Adrenal gland (tissue), 9 donors: ENCODE measurements at regions not wholly inside any gene's neighbourhood (a gene's known extent, or its start where the extent isn't known, plus 50 kb on each side); places are given as distances from the start of the nearest gene placed in this dataset.
"Not testable (repeated sequence)": the region's sequence is repeated elsewhere in the genome, so short reads cannot be mapped to it uniquely, and the experiment has no call there.

Experiments used
- DNase-seq, 7 donors: peaks; one replicate each; pipeline ENCODE4 v3.0.0-alpha.2; 2019 to 2020
- H3K27ac ChIP-seq, 5 donors: fragments of 200-600 bp; sonication (generic) in 4 of 5; 1 replicate in 3 of 5; 2 replicates in 2 of 5; pipeline versions ENCODE4 v1.5.1 to v1.8.0; 2016 to 2020; ENCODE audit warnings: mild to moderate bottlenecking in 1 of 5
- H3K27me3 ChIP-seq: fragments of 200-600 bp; 2 replicates; pipeline ENCODE4 v1.8.0; 2021
- H3K36me3 ChIP-seq, 2 donors: fragments of 200-600 bp; replicated peaks in 1 of 2; 1 replicate in 1 of 2; 2 replicates in 1 of 2; pipeline versions ENCODE4 v1.5.1 to v1.8.0; 2018 to 2022
- H3K4me1 ChIP-seq, 2 donors: fragments of 200-600 bp; replicated peaks in 1 of 2; 1 replicate in 1 of 2; 2 replicates in 1 of 2; pipeline versions ENCODE4 v1.5.1 to v1.8.0; 2018 to 2021
- H3K4me3 ChIP-seq, 4 donors: fragments of 200-600 bp; sonication (generic) in 3 of 4; one replicate each; pipeline ENCODE4 v1.5.1; 2016 to 2018
- H3K9me3 ChIP-seq, 3 donors: fragments of 200-600 bp; sonication (generic) in 1 of 3; replicated peaks in 1 of 3; 1 replicate in 2 of 3; 2 replicates in 1 of 3; pipeline versions ENCODE4 v1.5.1 to v1.8.0; 2016 to 2021
- POLR2A ChIP-seq, 2 donors: fragments of 450-650 bp; IDR thresholded peaks; one replicate each; pipeline ENCODE4 v1.6.1; 2017; ENCODE audit warnings: antibody characterized with exemption in 2 of 2, mild to moderate bottlenecking in 2 of 2, moderate library complexity in 1 of 2
- whole genome bisulfite sequencing, 4 donors: extraction: QIAGEN DNeasy Blood & Tissue Kit in 2 of 4; methylation state at CpG; one replicate each; pipeline versions ENCODE4 v1.1.5 to v1.1.7; 2013 to 2017; 5-methylcytosine and 5-hydroxymethylcytosine counted together
- intact Hi-C, 2 donors: fragments of 100-400 bp; cut with DNase I; formaldehyde crosslinking; loops; one replicate each; pipeline versions ENCODE4 v1.14.1 to v1.15.0; 2022 to 2023
- TF ChIP-seq, protein P1 (sequence below), 6 experiments: fragments of 450-650 bp in 4 of 6; fragments of 200-600 bp in 2 of 6; sonication (generic) in 1 of 6; IDR thresholded peaks; 1 replicate in 5 of 6; 2 replicates in 1 of 6; pipeline versions ENCODE4 v1.5.1 to v1.8.0; 2016 to 2021; ENCODE audit warnings: antibody characterized with exemption in 6 of 6, mild to moderate bottlenecking in 2 of 6, moderate library complexity in 1 of 6
- donor health status: healthy with polysubstance abuse.
- donor health status: Bipolar disorder and iron deficiency.
- donor health status: DM: yes; HTN: yes; CAD: no.
- donor health status: DM: no; HTN: no; CAD: no.
- donor health status: DM: no; HTN: no; CAD: no.

DNA sequence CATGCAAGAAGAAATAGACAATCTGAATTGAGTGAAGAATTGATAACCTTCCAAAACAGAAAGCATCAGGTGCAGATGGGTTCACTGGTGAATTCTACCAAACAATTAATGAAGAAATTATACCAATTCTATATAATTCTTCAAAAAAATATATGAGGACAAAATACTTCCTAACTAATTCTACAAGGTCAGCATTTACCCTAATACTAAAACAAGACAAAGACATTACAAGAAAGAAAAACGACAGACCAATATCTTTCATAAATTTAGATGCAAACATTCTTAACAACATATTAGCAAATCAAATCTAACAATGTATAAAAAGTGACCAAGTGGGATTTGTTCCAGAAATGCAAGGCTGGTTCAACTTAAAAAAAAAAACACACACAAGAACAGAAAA lies 183.9 kb downstream of the BARX1 start:
- no peak overlapping the region for H3K4me3 ChIP-seq
- peaks cover 0 to 3% (median 0%) of the 10 kb centered on the region in 3 donors for H3K9me3 ChIP-seq
- intact Hi-C loops, result no loop called here
- no peaks in the 10 kb centered on the region for H3K27me3 ChIP-seq
- WGBS, 4 donors, result 61 to 82% (median 65%) methylated on average over 1 of the region's 1 CpG
- TF ChIP-seq, protein P1, sequence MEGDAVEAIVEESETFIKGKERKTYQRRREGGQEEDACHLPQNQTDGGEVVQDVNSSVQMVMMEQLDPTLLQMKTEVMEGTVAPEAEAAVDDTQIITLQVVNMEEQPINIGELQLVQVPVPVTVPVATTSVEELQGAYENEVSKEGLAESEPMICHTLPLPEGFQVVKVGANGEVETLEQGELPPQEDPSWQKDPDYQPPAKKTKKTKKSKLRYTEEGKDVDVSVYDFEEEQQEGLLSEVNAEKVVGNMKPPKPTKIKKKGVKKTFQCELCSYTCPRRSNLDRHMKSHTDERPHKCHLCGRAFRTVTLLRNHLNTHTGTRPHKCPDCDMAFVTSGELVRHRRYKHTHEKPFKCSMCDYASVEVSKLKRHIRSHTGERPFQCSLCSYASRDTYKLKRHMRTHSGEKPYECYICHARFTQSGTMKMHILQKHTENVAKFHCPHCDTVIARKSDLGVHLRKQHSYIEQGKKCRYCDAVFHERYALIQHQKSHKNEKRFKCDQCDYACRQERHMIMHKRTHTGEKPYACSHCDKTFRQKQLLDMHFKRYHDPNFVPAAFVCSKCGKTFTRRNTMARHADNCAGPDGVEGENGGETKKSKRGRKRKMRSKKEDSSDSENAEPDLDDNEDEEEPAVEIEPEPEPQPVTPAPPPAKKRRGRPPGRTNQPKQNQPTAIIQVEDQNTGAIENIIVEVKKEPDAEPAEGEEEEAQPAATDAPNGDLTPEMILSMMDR (IDR thresholded peaks at IDR 0.05), result no peak
- TF ChIP-seq POLR2A (IDR thresholded peaks at IDR 0.05), result no peak
- H3K36me3 ChIP-seq, result no peaks in the 10 kb centered on the region
- H3K27ac ChIP-seq, result no peak overlapping the region
- H3K4me1 ChIP-seq, result no peaks in the 10 kb centered on the region
- DNase-seq, result no peak

DNA sequence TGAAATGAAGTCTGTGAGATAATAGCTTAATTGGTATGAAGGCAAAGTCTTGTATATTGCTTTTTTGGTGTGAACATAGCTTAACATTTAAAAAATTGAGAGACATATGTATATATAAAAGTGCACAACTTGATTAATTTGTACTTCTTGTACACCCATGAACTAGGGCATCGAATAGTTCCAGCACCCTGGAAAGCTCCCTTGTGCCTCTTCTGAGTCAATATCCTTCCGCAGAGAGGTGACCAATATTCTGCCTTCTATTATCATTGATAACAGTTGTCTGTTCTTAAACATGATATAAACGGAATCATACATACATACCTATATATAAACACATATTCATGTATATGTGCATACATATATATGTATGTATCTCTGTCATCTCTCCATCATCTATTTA lies 185.4 kb downstream of the PHF2 start:
- H3K4me3 ChIP-seq, result no peak overlapping the region
- H3K27me3 ChIP-seq, result no peaks in the 10 kb centered on the region
- peaks cover 0 to 8% (median 0%) of the 10 kb centered on the region in 3 donors for H3K9me3 ChIP-seq
- intact Hi-C loops, result no loop called here
- no peak overlapping the region for H3K27ac ChIP-seq
- TF ChIP-seq, protein P1 (IDR thresholded peaks at IDR 0.05), result no peak
- H3K4me1 ChIP-seq, result no peaks in the 10 kb centered on the region
- DNase-seq, result no peak
- no peaks in the 10 kb centered on the region for H3K36me3 ChIP-seq
- 67 to 72% (median 71%) methylated on average over 3 of the region's 3 CpGs for WGBS, 4 donors

DNA sequence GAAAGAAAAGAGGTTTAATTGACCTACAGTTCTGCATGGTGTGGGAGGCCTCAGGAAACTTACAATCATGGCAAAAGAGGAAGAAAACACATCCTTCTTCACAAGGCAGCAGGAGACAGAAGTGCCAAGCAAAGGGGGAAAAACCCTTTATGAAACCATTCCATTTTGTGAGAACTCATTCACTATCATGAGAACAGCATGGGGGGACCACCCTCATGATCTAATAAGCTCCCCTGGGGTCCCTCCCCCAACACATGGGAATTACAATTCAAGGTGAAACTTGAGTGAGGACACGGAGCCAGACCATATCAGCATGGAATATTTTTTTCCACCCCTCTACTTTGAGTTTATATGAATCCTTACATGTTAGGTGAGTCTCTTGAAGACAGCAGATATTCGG lies 173.7 kb downstream of the PHF2 start:
- Histone ChIP-seq H3K27me3 (no peaks in the 10 kb centered on the region), H3K9me3 (peaks cover 0 to 19% (median 0%) of the 10 kb centered on the region in 3 donors), H3K4me3 (no peak overlapping the region), H3K36me3 (no peaks in the 10 kb centered on the region), H3K4me1 (no peaks in the 10 kb centered on the region), H3K27ac (no peak overlapping the region)
- no peak for DNase-seq
- intact Hi-C loops, result no loop called here
- 64 to 78% (median 65%) methylated on average over 2 of the region's 2 CpGs for WGBS, 4 donors
- no peak for TF ChIP-seq POLR2A (IDR thresholded peaks at IDR 0.05)
- TF ChIP-seq, protein P1 (IDR thresholded peaks at IDR 0.05), result no peak

DNA sequence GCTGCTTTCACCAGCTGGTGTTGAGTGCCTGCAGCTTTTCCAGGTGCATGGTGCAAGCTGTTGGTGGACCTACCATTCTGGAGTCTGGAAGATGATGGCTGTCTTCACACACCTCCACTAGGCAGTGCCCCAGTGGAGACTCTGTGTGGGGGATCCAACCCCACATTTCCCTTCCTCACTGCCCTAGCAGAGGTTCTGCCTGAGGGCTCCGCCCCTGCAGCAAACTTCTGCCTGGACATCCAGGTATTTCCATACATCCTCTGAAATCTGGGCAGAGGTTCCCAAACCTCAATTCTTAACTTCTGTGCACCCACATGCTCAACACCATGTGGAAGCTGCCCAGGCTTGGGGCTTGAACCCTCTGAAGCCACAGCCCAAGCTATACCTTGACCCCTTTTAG lies 172.4 kb downstream of the PHF2 start:
- peaks cover 0 to 19% (median 0%) of the 10 kb centered on the region in 3 donors for H3K9me3 ChIP-seq
- H3K4me3 ChIP-seq, H3K27ac ChIP-seq, H3K4me1 ChIP-seq, intact Hi-C loops, H3K36me3 ChIP-seq, DNase-seq, H3K27me3 ChIP-seq: not testable (repeated sequence)
- WGBS, 4 donors, result 83 to 100% (median 96%) methylated on average over 1 of the region's 1 CpG; no CpG with 5 or more reads in 1 of the 4 donors

DNA sequence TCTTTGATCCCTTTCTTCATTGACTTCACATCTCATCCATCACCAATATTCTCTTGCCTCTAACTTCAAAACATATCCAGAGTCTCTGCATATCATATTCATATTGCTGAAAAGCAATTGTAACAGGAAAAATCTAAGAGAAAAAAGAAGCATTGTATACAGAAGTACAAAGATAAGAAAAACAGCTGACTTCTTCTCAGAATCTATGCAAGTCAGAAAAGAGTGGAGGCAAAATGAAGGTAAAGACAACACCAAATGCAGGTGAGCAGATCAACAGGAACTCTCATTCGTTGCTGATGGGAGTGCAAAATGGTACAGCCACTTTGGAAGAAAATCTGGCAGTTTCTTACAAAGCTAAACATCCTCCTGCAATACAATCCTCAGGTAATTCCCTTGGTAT lies 155.6 kb downstream of the PHF2 start:
- intact Hi-C loops, result no loop called here
- Histone ChIP-seq H3K27me3 (peaks cover 24% of the 10 kb centered on the region), H3K4me1 (no peaks in the 10 kb centered on the region), H3K36me3 (no peaks in the 10 kb centered on the region), H3K9me3 (no peaks in the 10 kb centered on the region), H3K4me3 (no peak overlapping the region), H3K27ac (no peak overlapping the region)
- TF ChIP-seq, protein P1 (IDR thresholded peaks at IDR 0.05), result no peak
- no peak for TF ChIP-seq POLR2A (IDR thresholded peaks at IDR 0.05)
- no peak for DNase-seq
- WGBS, 4 donors, result 42 to 68% (median 51%) methylated on average over 1 of the region's 1 CpG
